Cardiac fibroblast (primary cell): ENCODE measurements at regions not wholly inside any gene's neighbourhood (a gene's known extent, or its start where the extent isn't known, plus 50 kb on each side); places are given as distances from the start of the nearest gene placed in this dataset.
"Not testable (repeated sequence)": the region's sequence is repeated elsewhere in the genome, so short reads cannot be mapped to it uniquely, and the experiment has no call there.

Source experiments
- DNase-seq, 2 donors: peaks; one replicate each; pipeline versions ENCODE4 v3.0.0 to v3.0.0-alpha.2; 2010; ENCODE audit warnings: low read depth in 2 of 2
- H3K4me3 ChIP-seq, 2 donors: replicated peaks in 1 of 2; 1 replicate in 1 of 2; 2 replicates in 1 of 2; pipeline ENCODE4 v1.5.1; 2011; ENCODE audit warnings: low read depth in 2 of 2, low read length in 2 of 2, mild to moderate bottlenecking in 2 of 2, moderate library complexity in 1 of 2
- CTCF ChIP-seq: IDR thresholded peaks from one replicate; pipeline ENCODE4 v1.5.1; 2011; ENCODE audit warnings: low read depth, mild to moderate bottlenecking, low read length, inconsistent platforms

GRCh38 chr5:18455521-18455920, 821.3 kb downstream of the TAF11L14 start:
- DNase-seq, result no peak
- no peak overlapping the region for H3K4me3 ChIP-seq
- no peak for TF ChIP-seq CTCF

- TF ChIP-seq CTCF, result no peak
- DNase-seq, result no peak
These were observed 823.0 kb downstream of the TAF11L14 start for GRCh38 chr5:18457255-18457654.

GRCh38 chr5:18461766-18462165, 827.5 kb downstream of the TAF11L14 start:
- no peak for TF ChIP-seq CTCF
- no peak overlapping the region for H3K4me3 ChIP-seq
- DNase-seq, result no peak

More at GRCh38 chr5:18457255-18457654, 823.0 kb downstream of the TAF11L14 start:
- no peak overlapping the region for H3K4me3 ChIP-seq

GRCh38 chr5:18465833-18466681, 831.8 kb downstream of the TAF11L14 start:
- peak; percentile 58 for TF ChIP-seq CTCF
- peak; percentile 38 to 59 for DNase-seq
- H3K4me3 ChIP-seq, result no peak overlapping the region

- no peak for TF ChIP-seq CTCF
- H3K4me3 ChIP-seq, result no peak overlapping the region
- DNase-seq, result no peak
These were observed 832.5 kb downstream of the TAF11L14 start for GRCh38 chr5:18466731-18467130.

GRCh38 chr5:18471791-18472190, 837.5 kb downstream of the TAF11L14 start:
- not testable (repeated sequence) for DNase-seq

GRCh38 chr5:18483451-18483850, 849.2 kb downstream of the TAF11L14 start:
- no peak overlapping the region for H3K4me3 ChIP-seq
- DNase-seq, result no peak
- TF ChIP-seq CTCF, result no peak

More at GRCh38 chr5:18471791-18472190, 837.5 kb downstream of the TAF11L14 start:
- not testable (repeated sequence) for H3K4me3 ChIP-seq
